Cardiac muscle cell (in vitro differentiated cells and primary cell): ENCODE measurements at regions not wholly inside any gene's neighbourhood (a gene's known extent, or its start where the extent isn't known, plus 50 kb on each side); places are given as distances from the start of the nearest gene placed in this dataset.

Experiments
- DNase-seq, 2 donors: peaks; one replicate each; pipeline versions ENCODE4 v3.0.0 to v3.0.0-alpha.2; 2010 to 2017; ENCODE audit warnings: low read depth in 1 of 2, low spot score in 1 of 2
- H3K27ac ChIP-seq: fragments of 200-600 bp; sonication (generic); 2 replicates; pipeline ENCODE4 v1.5.1; 2016
- H3K27me3 ChIP-seq: fragments of 200-600 bp; sonication (generic); 2 replicates; pipeline ENCODE4 v1.6.0; 2016; ENCODE audit warnings: control low read depth
- H3K36me3 ChIP-seq: fragments of 200-600 bp; sonication (generic); 2 replicates; pipeline ENCODE4 v1.5.1; 2016; ENCODE audit warnings: control low read depth
- H3K4me1 ChIP-seq: fragments of 200-600 bp; sonication (generic); 2 replicates; pipeline ENCODE4 v1.8.1; 2017; ENCODE audit warnings: low read depth, mild to moderate bottlenecking, mixed run types
- H3K4me3 ChIP-seq: fragments of 200-600 bp; sonication (generic); 2 replicates; pipeline ENCODE4 v1.5.1; 2016; ENCODE audit warnings: mild to moderate bottlenecking
- H3K9me3 ChIP-seq: fragments of 200-600 bp; sonication (generic); 2 replicates; pipeline ENCODE4 v1.5.1; 2017; ENCODE audit warnings: low read depth, mild to moderate bottlenecking, control low read depth
- TF ChIP-seq, protein P1 (sequence below): IDR thresholded peaks from 2 replicates; pipeline ENCODE4 v1.5.1; 2012; ENCODE audit warnings: low read depth, mild to moderate bottlenecking, low read length

DNA sequence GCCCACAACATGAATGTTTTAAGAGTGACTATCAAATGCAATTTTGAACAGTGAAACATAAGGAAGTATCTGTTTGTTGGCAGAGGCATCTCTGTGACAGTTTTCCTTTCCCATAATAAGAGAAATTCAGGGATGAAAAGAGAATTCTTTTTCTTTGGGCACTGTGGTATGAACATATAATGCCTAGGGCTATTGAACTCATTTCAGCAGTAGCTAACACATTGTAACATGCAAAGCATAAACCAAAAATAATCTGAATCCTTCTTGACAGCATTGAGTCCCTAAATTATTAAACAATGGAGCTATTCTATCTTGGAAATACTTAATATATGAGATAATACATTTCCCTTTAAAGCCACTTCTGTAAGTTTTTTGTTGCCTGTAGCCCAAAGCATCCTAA, 633.0 kb upstream of the B3GALT2 start:
- Histone ChIP-seq H3K4me3 (no peak overlapping the region), H3K27me3 (no peaks in the 10 kb centered on the region), H3K27ac (no peak overlapping the region), H3K4me1 (no peaks in the 10 kb centered on the region), H3K36me3 (no peaks in the 10 kb centered on the region), H3K9me3 (no peaks in the 10 kb centered on the region)
- TF ChIP-seq, protein P1, sequence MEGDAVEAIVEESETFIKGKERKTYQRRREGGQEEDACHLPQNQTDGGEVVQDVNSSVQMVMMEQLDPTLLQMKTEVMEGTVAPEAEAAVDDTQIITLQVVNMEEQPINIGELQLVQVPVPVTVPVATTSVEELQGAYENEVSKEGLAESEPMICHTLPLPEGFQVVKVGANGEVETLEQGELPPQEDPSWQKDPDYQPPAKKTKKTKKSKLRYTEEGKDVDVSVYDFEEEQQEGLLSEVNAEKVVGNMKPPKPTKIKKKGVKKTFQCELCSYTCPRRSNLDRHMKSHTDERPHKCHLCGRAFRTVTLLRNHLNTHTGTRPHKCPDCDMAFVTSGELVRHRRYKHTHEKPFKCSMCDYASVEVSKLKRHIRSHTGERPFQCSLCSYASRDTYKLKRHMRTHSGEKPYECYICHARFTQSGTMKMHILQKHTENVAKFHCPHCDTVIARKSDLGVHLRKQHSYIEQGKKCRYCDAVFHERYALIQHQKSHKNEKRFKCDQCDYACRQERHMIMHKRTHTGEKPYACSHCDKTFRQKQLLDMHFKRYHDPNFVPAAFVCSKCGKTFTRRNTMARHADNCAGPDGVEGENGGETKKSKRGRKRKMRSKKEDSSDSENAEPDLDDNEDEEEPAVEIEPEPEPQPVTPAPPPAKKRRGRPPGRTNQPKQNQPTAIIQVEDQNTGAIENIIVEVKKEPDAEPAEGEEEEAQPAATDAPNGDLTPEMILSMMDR = no peak
- no peak for DNase-seq

DNA sequence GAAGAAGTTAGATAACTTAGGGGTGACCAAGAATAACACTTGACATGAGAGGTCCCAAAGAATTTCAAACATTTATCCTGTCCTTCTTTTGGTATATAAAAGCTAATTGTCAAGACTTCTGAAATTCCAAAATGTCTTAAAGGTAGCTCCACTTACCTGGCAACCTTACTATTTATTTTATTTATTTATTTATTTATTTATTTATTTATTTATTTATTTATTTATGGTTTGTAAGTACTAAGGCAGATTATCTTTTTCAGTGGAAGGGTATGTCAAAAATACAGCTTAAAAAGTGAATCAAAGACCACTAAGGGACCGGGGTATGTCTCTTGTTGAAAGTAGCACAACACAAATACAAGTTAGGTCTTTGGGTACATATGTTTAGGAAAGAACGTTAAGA, 620.8 kb upstream of the B3GALT2 start:
- Histone ChIP-seq H3K4me1 (no peaks in the 10 kb centered on the region), H3K9me3 (no peaks in the 10 kb centered on the region), H3K27me3 (no peaks in the 10 kb centered on the region), H3K36me3 (no peaks in the 10 kb centered on the region), H3K4me3 (no peak overlapping the region), H3K27ac (no peak overlapping the region)
- DNase-seq = no peak
- TF ChIP-seq, protein P1 = no peak

GRCh38 chr1:193806079-193807048, 620.0 kb upstream of the B3GALT2 start:
- Histone ChIP-seq H3K27me3 (no peaks in the 10 kb centered on the region), H3K36me3 (no peaks in the 10 kb centered on the region), H3K4me1 (no peaks in the 10 kb centered on the region), H3K27ac (no peak overlapping the region), H3K4me3 (no peak overlapping the region), H3K9me3 (no peaks in the 10 kb centered on the region)
- TF ChIP-seq, protein P1 = no peak
- DNase-seq = no peak

- Histone ChIP-seq H3K4me3 (no peak overlapping the region), H3K36me3 (no peaks in the 10 kb centered on the region), H3K27ac (no peak overlapping the region), H3K9me3 (no peaks in the 10 kb centered on the region), H3K27me3 (no peaks in the 10 kb centered on the region), H3K4me1 (no peaks in the 10 kb centered on the region)
- DNase-seq = no peak
- TF ChIP-seq, protein P1 = no peak
Measured at GRCh38 chr1:193799948-193800690, 613.7 kb upstream of the B3GALT2 start.

GRCh38 chr1:193799371-193799770, 613.0 kb upstream of the B3GALT2 start:
- no peaks in the 10 kb centered on the region for H3K36me3 ChIP-seq
- DNase-seq = no peak
- no peak overlapping the region for H3K4me3 ChIP-seq
- no peak overlapping the region for H3K27ac ChIP-seq
- TF ChIP-seq, protein P1 = no peak
- no peaks in the 10 kb centered on the region for H3K9me3 ChIP-seq
- no peaks in the 10 kb centered on the region for H3K27me3 ChIP-seq
- H3K4me1 ChIP-seq = no peaks in the 10 kb centered on the region
